Mammary epithelial cell (primary cell): ENCODE measurements at regions not wholly inside any gene's neighbourhood (a gene's known extent, or its start where the extent isn't known, plus 50 kb on each side); places are given as distances from the start of the nearest gene placed in this dataset.
"Not testable (repeated sequence)": the region's sequence is repeated elsewhere in the genome, so short reads cannot be mapped to it uniquely, and the experiment has no call there.

Experiments used
- CTCF ChIP-seq, 2 donors: IDR thresholded peaks in 1 of 2; conservative IDR thresholded peaks in 1 of 2; 2 replicates each; pipeline ENCODE4 v1.5.1; 2011 to 2012; ENCODE audit warnings: inconsistent platforms in 2 of 2, low read length in 2 of 2, mild to moderate bottlenecking in 2 of 2, control low read depth in 1 of 2, low read depth in 1 of 2; ENCODE audit not compliant: insufficient read depth in 1 of 2; ENCODE audit errors: extremely low read depth in 1 of 2
- EZH2 ChIP-seq: IDR thresholded peaks from 2 replicates; pipeline ENCODE4 v1.6.1; 2012; ENCODE audit warnings: low read length, inconsistent platforms, borderline replicate concordance

DNA sequence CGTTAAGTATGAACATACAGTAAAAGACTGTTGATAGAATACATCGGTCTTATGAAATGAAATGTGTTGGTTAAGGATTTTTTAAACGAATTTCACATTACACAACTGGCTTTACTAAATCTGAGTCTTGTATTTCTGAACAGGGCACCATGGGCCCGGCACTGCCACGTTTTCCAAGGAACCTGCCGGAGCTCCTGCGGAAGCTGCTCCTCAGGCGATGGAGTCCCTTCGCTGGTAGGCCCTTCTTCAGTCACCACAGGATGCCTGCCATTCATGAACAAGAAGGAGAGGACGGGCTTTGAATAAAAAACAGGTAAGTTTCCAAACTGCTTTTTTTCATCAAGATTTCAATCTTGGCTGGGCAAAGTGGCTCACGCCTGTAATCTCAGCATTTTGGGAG, 114.1 kb upstream of the SIMC1 start:
- not testable (repeated sequence) for TF ChIP-seq CTCF (conservative IDR thresholded peaks at IDR 0.05 in 1 of 2, IDR thresholded peaks at IDR 0.05 in 1 of 2; ENCODE audit: extremely low read depth in 1 of 2, insufficient read depth in 1 of 2, low read depth in 1 of 2, low read length in 2 of 2); EZH2
